ENCODE measurements at regions not wholly inside any gene's neighbourhood (a gene's known extent, or its start where the extent isn't known, plus 50 kb on each side); places are given as distances from the start of the nearest gene placed in this dataset.

DNA sequence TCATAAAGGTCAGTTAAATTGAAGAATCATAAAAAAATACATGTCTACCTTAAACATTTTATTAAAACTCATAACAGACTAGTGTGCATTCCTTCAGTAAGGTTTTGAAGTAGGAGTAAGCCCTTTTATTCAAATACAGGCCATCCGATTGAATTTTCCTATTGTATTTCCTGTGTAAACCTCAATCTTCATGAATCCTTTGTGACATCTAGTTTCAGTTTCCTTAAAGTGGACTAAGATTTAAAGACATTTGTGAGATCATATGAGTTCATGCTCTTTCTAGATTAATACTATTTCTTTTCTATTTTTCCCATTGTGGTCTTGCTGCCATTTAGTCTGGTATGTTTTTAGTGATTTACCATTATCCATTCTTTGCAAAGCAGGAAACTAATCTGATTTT, 644.7 kb upstream of the BOD1L1 start:
- Mint-ChIP-seq H3K27ac (no peak overlapping the region), H3K4me3 (no peak overlapping the region), H3K9me3 (peaks cover 7% of the 10 kb centered on the region), H3K4me1 (no peaks in the 10 kb centered on the region), H3K36me3 (no peaks in the 10 kb centered on the region), H3K27me3 (ENCODE audit: insufficient read depth, low read depth) (no peaks in the 10 kb centered on the region)
- H3K36me3 ChIP-seq: no peaks in the 10 kb centered on the region
- H3K9ac ChIP-seq: no peak overlapping the region
- no peaks in the 10 kb centered on the region for H3K4me1 ChIP-seq
- H3K4me3 ChIP-seq: no peak overlapping the region
- no peaks in the 10 kb centered on the region for H3F3A ChIP-seq (ENCODE audit: low read depth)
- H3K27ac ChIP-seq: no peak overlapping the region
- DNase-seq (ENCODE audit: low spot score): no peak
- H3K4me2 ChIP-seq: no peak overlapping the region
- no peak overlapping the region for H2AFZ ChIP-seq (replicated peaks)
- H3K79me2 ChIP-seq (ENCODE audit: low read depth): no peaks in the 10 kb centered on the region
- H3K27me3 ChIP-seq: no peaks in the 10 kb centered on the region
- no peaks in the 10 kb centered on the region for H3K9me3 ChIP-seq (ENCODE audit: low read depth)
- TF ChIP-seq EZH2 (IDR thresholded peaks at IDR 0.05): no peak
- TF ChIP-seq CTCF (IDR thresholded peaks at IDR 0.05): no peak
- no peak for TF ChIP-seq EZH2phosphoT487 (IDR thresholded peaks at IDR 0.05)
- H4K20me1 ChIP-seq (ENCODE audit: low read depth): no peaks in the 10 kb centered on the region

- Histone ChIP-seq H3F3A (ENCODE audit: low read depth) (no peaks in the 10 kb centered on the region), H3K4me1 (no peaks in the 10 kb centered on the region)
- no peaks in the 10 kb centered on the region for H3K4me1 Mint-ChIP-seq
Measured at GRCh38 chr4:14277505-14277904, 650.0 kb upstream of the BOD1L1 start.

DNA sequence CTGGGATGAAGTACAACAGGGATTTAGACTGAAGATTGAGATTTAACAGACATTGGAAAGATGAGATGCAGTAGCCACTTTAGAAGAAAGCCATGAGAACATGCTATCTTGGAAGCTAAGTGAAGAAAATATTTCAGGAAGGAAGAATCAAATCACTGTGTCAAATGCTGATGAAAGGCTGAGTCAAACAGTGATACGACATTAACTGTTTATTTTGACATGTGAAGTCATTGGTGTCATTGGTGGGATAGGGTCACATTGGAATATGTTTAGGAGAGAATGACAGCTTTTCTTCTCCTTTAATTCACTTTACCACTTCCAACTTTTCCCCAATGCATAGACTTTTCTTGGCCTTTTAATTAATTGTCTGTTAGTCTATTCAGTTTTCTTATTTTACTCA, 653.0 kb upstream of the BOD1L1 start:
- no peaks in the 10 kb centered on the region for H4K20me1 ChIP-seq (ENCODE audit: low read depth)
- no peak overlapping the region for H3K4me2 ChIP-seq
- no peaks in the 10 kb centered on the region for H3K4me1 ChIP-seq
- no peak for TF ChIP-seq EZH2 (IDR thresholded peaks at IDR 0.05)
- no peak for TF ChIP-seq CTCF (IDR thresholded peaks at IDR 0.05)
- no peak for TF ChIP-seq EZH2phosphoT487 (IDR thresholded peaks at IDR 0.05)
- H3K36me3 ChIP-seq: no peaks in the 10 kb centered on the region
- no peaks in the 10 kb centered on the region for H3K79me2 ChIP-seq (ENCODE audit: low read depth)
- no peaks in the 10 kb centered on the region for H3K9me3 ChIP-seq (ENCODE audit: low read depth)
- Mint-ChIP-seq H3K4me1 (no peaks in the 10 kb centered on the region), H3K9me3 (peaks cover 7% of the 10 kb centered on the region), H3K27me3 (ENCODE audit: insufficient read depth, low read depth) (no peaks in the 10 kb centered on the region), H3K4me3 (no peak overlapping the region), H3K36me3 (no peaks in the 10 kb centered on the region), H3K27ac (no peak overlapping the region)
- H3K27me3 ChIP-seq: no peaks in the 10 kb centered on the region
- no peak overlapping the region for H2AFZ ChIP-seq (replicated peaks)
- no peak overlapping the region for H3K9ac ChIP-seq
- no peak for DNase-seq (ENCODE audit: low spot score)
- H3K4me3 ChIP-seq: no peak overlapping the region
- H3F3A ChIP-seq (ENCODE audit: low read depth): no peaks in the 10 kb centered on the region
- no peak overlapping the region for H3K27ac ChIP-seq

More at GRCh38 chr4:14277505-14277904, 650.0 kb upstream of the BOD1L1 start:
- Histone ChIP-seq H3K9ac (no peak overlapping the region), H3K9me3 (ENCODE audit: low read depth) (no peaks in the 10 kb centered on the region), H3K36me3 (no peaks in the 10 kb centered on the region), H3K79me2 (ENCODE audit: low read depth) (no peaks in the 10 kb centered on the region), H3K4me3 (no peak overlapping the region), H2AFZ (replicated peaks) (no peak overlapping the region), H4K20me1 (ENCODE audit: low read depth) (no peaks in the 10 kb centered on the region), H3K27ac (no peak overlapping the region), H3K27me3 (no peaks in the 10 kb centered on the region), H3K4me2 (no peak overlapping the region)
- TF ChIP-seq EZH2 (IDR thresholded peaks at IDR 0.05): no peak
- TF ChIP-seq CTCF (IDR thresholded peaks at IDR 0.05): no peak
- TF ChIP-seq EZH2phosphoT487 (IDR thresholded peaks at IDR 0.05): no peak
- peaks cover 7% of the 10 kb centered on the region for H3K9me3 Mint-ChIP-seq
- no peaks in the 10 kb centered on the region for H3K27me3 Mint-ChIP-seq (ENCODE audit: insufficient read depth, low read depth)
- DNase-seq (ENCODE audit: low spot score): peak; percentile 2
- H3K36me3 Mint-ChIP-seq: no peaks in the 10 kb centered on the region
- H3K27ac Mint-ChIP-seq: no peak overlapping the region
- no peak overlapping the region for H3K4me3 Mint-ChIP-seq
